SU-DHL-6 (cell line): ENCODE measurements at regions not wholly inside any gene's neighbourhood (a gene's known extent, or its start where the extent isn't known, plus 50 kb on each side); places are given as distances from the start of the nearest gene placed in this dataset.

Source experiments
- H2AFZ ChIP-seq: fragments of 200-600 bp; sonication (generic); 2 replicates; pipeline ENCODE4 v1.6.1; 2014; ENCODE audit warnings: low read depth, mild to moderate bottlenecking, moderate library complexity, mixed read lengths, antibody characterized with exemption, low read length; ENCODE audit not compliant: severe bottlenecking
- H3F3A ChIP-seq: fragments of 200-600 bp; shearing (Covaris generic); 2 replicates; pipeline ENCODE4 v1.6.0; 2016; ENCODE audit warnings: antibody characterized with exemption, mild to moderate bottlenecking; ENCODE audit not compliant: insufficient read depth
- H3K27ac ChIP-seq: fragments of 200-600 bp; sonication (generic); 2 replicates; pipeline ENCODE4 v1.5.1; 2016; ENCODE audit warnings: low read depth, mild to moderate bottlenecking, low read length, moderate library complexity, mixed read lengths
- H3K27me3 ChIP-seq: fragments of 200-600 bp; sonication (generic), shearing (Covaris generic); 2 replicates; pipeline ENCODE4 v1.6.0; 2014; ENCODE audit warnings: mild to moderate bottlenecking, low read length
- H3K36me3 ChIP-seq: fragments of 200-600 bp; sonication (generic); 2 replicates; pipeline ENCODE4 v1.6.1; 2014; ENCODE audit warnings: mild to moderate bottlenecking, low read length, mixed read lengths
- H3K4me2 ChIP-seq: fragments of 300-600, 200-600 bp; shearing (Covaris generic), sonication (generic); 2 replicates; pipeline ENCODE4 v1.6.0; 2014; ENCODE audit warnings: low read length, low read depth, mild to moderate bottlenecking; ENCODE audit not compliant: poor library complexity, severe bottlenecking
- H3K4me3 ChIP-seq: fragments of 200-600 bp; sonication (generic); 2 replicates; pipeline ENCODE4 v1.5.1; 2014; ENCODE audit warnings: antibody characterized with exemption, low read length, mild to moderate bottlenecking, mixed read lengths; ENCODE audit not compliant: insufficient read depth, poor library complexity, severe bottlenecking
- H3K79me2 ChIP-seq: fragments of 200-600 bp; sonication (generic); 2 replicates; pipeline ENCODE4 v1.6.1; 2014; ENCODE audit warnings: mild to moderate bottlenecking, low read length, moderate library complexity; ENCODE audit not compliant: insufficient read depth
- H3K9ac ChIP-seq: fragments of 200-600 bp; sonication (generic); 2 replicates; pipeline ENCODE4 v1.7.0; 2014; ENCODE audit warnings: mild to moderate bottlenecking, low read length
- H3K9me2 ChIP-seq: fragments of 200-600 bp; sonication (generic); replicated peaks from 2 replicates; pipeline ENCODE4 v1.6.1; 2014; ENCODE audit warnings: low read length; ENCODE audit not compliant: insufficient read depth
- H3K9me3 ChIP-seq: fragments of 200-600 bp; sonication (generic); 2 replicates; pipeline ENCODE4 v1.6.1; 2014; ENCODE audit warnings: low read length, mixed read lengths; ENCODE audit not compliant: insufficient read depth
- H4K20me1 ChIP-seq: fragments of 200-600 bp; sonication (generic); 2 replicates; pipeline ENCODE4 v1.6.1; 2014; ENCODE audit warnings: low read depth, mild to moderate bottlenecking, antibody characterized with exemption, low read length, moderate library complexity, mixed read lengths
- EZH2phosphoT487 ChIP-seq: fragments of 200-600 bp; sonication (generic), shearing (Covaris generic); conservative IDR thresholded peaks from 2 replicates; pipeline ENCODE4 v1.6.1; 2018; ENCODE audit warnings: mild to moderate bottlenecking, antibody characterized with exemption, low read length, moderate library complexity, mixed read lengths
- TF ChIP-seq, protein P1 (sequence below): fragments of 200-600 bp; sonication (generic); IDR thresholded peaks from one replicate; pipeline ENCODE4 v1.5.1; 2017; ENCODE audit warnings: antibody characterized with exemption, mild to moderate bottlenecking, low read length, moderate library complexity; ENCODE audit not compliant: insufficient read depth, poor library complexity, severe bottlenecking

- no peaks in the 10 kb centered on the region for H3K27me3 ChIP-seq
- H3K79me2 ChIP-seq, result no peaks in the 10 kb centered on the region
- H3K9me3 ChIP-seq, result no peaks in the 10 kb centered on the region
- TF ChIP-seq, protein P1, sequence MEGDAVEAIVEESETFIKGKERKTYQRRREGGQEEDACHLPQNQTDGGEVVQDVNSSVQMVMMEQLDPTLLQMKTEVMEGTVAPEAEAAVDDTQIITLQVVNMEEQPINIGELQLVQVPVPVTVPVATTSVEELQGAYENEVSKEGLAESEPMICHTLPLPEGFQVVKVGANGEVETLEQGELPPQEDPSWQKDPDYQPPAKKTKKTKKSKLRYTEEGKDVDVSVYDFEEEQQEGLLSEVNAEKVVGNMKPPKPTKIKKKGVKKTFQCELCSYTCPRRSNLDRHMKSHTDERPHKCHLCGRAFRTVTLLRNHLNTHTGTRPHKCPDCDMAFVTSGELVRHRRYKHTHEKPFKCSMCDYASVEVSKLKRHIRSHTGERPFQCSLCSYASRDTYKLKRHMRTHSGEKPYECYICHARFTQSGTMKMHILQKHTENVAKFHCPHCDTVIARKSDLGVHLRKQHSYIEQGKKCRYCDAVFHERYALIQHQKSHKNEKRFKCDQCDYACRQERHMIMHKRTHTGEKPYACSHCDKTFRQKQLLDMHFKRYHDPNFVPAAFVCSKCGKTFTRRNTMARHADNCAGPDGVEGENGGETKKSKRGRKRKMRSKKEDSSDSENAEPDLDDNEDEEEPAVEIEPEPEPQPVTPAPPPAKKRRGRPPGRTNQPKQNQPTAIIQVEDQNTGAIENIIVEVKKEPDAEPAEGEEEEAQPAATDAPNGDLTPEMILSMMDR, result no peak
- no peak for TF ChIP-seq EZH2phosphoT487
- no peaks in the 10 kb centered on the region for H3K36me3 ChIP-seq
- no peak overlapping the region for H2AFZ ChIP-seq
- no peaks in the 10 kb centered on the region for H4K20me1 ChIP-seq
- no peak overlapping the region for H3K9ac ChIP-seq
- H3K4me3 ChIP-seq, result no peak overlapping the region
- no peak overlapping the region for H3K27ac ChIP-seq
- no peaks in the 10 kb centered on the region for H3F3A ChIP-seq
- no peak overlapping the region for H3K4me2 ChIP-seq
- 0 out of 2 replicates have a peak, but pooled peaks cover 3% of the 10 kb centered on the region for H3K9me2 ChIP-seq
Observed at GRCh38 chr9:24488896-24489295, 56.8 kb downstream of the IZUMO3 start.

GRCh38 chr9:24487946-24488345, 57.8 kb downstream of the IZUMO3 start:
- Histone ChIP-seq H3K79me2 (no peaks in the 10 kb centered on the region), H3K36me3 (no peaks in the 10 kb centered on the region), H3K9me2 (0 out of 2 replicates have a peak, but pooled peaks cover 3% of the 10 kb centered on the region), H3K9me3 (no peaks in the 10 kb centered on the region), H3K27me3 (no peaks in the 10 kb centered on the region), H4K20me1 (no peaks in the 10 kb centered on the region), H3F3A (no peaks in the 10 kb centered on the region), H3K9ac (no peak overlapping the region), H2AFZ (no peak overlapping the region), H3K27ac (no peak overlapping the region), H3K4me2 (no peak overlapping the region), H3K4me3 (no peak overlapping the region)
- TF ChIP-seq, protein P1, result no peak
- no peak for TF ChIP-seq EZH2phosphoT487

DNA sequence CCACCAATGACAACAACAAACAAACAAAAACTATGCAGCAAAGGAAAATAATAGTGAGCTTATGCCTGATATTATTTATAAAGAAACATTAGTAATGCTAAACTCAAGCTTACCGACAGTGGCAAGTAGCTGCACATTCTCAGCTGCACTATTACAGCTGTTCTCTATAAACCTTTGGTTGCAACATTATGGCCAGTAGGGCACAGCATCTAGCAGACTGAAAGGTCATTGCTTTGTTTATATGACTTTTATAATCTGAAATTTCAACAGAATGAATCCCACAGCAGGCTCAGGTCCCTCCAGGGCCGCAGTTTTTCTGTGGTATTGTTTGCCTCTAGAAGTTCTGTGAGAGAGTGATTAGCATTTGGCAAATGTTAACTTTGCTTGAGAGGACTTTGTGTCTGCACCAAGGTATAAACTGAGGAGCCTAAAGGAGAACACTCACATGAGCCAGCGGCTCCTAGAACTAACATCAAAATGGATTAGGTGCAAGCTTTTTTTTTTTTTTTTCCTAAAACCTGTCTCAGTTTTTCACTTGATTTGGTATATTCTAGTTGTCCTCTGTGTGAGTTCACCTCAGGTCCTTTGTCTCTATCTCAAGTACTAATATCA, 58.3 kb downstream of the IZUMO3 start:
- Histone ChIP-seq H3K27ac (no peak overlapping the region), H3K9me3 (no peaks in the 10 kb centered on the region), H3K4me3 (no peak overlapping the region), H3K79me2 (no peaks in the 10 kb centered on the region), H3F3A (no peaks in the 10 kb centered on the region), H2AFZ (no peak overlapping the region), H3K4me2 (no peak overlapping the region), H4K20me1 (no peaks in the 10 kb centered on the region), H3K9ac (no peak overlapping the region), H3K27me3 (no peaks in the 10 kb centered on the region), H3K36me3 (no peaks in the 10 kb centered on the region), H3K9me2 (0 out of 2 replicates have a peak, but pooled peaks cover 3% of the 10 kb centered on the region)
- TF ChIP-seq, protein P1, result no peak
- TF ChIP-seq EZH2phosphoT487, result no peak
